RCC 7860 (cell line): ENCODE measurements at regions not wholly inside any gene's neighbourhood (a gene's known extent, or its start where the extent isn't known, plus 50 kb on each side); places are given as distances from the start of the nearest gene placed in this dataset.
"Not testable (repeated sequence)": the region's sequence is repeated elsewhere in the genome, so short reads cannot be mapped to it uniquely, and the experiment has no call there.

Experiments
- DNase-seq: peaks from one replicate; pipeline ENCODE4 v3.0.0-alpha.2; 2015; ENCODE audit warnings: low spot score
- FAIRE-seq: peaks from 2 replicates; lab custom pipeline; 2012; peaks lifted over from hg19 to GRCh38; lab: Jason Lieb, UNC

DNA sequence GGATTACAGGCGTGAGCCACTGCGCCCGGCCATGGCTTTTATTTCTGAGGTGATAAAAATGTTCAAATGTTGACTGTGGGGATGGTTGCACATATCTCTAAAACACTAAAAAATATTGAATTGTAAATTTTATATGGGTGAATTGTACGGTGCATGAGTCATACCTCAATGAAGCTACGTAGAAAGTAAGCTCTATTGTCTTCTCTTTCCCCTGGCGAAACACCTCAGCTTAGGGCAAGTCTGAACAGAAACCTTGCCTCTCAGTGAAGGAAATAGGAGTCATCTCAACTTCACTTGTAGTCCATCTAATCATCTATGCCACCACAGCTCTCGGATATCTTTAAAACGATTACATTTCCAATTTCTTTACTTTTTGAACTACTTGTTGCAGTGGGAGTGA, 238.2 kb downstream of the SPATA31A6 start:
- not testable (repeated sequence) for FAIRE-seq, DNase-seq

DNA sequence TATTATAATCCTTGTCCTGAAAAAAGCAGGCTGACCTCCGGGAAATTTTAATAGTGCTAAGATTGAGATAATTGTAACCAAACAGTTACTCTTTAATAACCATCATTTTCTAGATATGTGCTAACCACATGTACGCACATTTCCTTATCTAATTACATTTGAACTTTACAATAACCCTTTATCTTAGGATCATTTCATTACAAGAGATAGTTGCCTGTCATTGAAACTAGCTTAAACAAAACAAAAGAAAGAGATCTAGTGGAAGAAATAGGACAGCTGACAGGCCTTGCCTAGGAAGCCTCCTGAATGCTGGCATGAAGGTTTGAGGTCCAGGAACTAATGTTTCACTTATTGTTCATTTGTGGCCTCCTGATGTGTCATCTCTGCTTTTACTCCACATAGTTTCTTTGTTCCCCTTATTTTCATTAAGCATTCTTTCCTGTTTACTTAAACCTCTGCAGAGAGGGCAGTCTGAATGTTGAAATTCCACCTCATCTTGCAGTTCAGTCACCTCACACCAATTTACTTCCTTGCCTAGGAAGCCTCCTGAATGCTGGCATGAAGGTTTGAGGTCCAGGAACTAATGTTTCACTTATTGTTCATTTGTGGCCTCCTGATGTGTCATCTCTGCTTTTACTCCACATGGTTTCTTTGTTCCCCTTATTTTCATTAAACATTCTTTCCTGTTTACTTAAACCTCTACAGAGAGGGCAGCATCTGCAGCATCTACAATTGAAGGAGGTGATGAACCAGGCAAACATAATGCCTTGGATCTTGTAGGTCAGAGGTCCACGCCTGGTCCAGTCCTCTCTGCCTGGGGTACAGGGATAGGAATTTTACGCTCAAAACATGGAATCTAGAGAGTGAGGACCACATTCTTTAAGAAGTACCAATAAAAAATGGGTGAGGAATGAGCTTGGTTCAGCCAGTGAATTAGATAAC, 247.5 kb downstream of the SPATA31A6 start:
- peak; percentile 55 for DNase-seq
- FAIRE-seq, result not testable (repeated sequence)

DNA sequence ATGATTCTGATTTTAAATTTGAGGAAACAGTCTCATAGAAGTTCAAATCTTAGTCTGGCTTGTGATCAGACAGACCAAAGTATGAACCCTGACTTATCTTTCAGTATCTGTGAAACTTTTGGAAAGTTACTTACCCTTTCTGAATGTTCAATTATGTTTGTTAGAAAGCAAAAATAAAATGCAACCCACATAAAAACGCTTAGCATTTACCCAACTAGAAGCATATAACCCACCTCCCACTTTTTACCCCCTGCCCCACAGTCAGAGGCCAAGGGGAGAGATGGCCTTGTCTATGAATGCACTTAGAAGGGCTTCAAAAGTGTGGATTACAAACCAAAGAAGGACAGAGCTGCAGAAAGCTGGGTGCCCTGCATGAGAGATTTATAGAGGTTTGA, 248.2 kb downstream of the SPATA31A6 start:
- not testable (repeated sequence) for FAIRE-seq, DNase-seq

DNA sequence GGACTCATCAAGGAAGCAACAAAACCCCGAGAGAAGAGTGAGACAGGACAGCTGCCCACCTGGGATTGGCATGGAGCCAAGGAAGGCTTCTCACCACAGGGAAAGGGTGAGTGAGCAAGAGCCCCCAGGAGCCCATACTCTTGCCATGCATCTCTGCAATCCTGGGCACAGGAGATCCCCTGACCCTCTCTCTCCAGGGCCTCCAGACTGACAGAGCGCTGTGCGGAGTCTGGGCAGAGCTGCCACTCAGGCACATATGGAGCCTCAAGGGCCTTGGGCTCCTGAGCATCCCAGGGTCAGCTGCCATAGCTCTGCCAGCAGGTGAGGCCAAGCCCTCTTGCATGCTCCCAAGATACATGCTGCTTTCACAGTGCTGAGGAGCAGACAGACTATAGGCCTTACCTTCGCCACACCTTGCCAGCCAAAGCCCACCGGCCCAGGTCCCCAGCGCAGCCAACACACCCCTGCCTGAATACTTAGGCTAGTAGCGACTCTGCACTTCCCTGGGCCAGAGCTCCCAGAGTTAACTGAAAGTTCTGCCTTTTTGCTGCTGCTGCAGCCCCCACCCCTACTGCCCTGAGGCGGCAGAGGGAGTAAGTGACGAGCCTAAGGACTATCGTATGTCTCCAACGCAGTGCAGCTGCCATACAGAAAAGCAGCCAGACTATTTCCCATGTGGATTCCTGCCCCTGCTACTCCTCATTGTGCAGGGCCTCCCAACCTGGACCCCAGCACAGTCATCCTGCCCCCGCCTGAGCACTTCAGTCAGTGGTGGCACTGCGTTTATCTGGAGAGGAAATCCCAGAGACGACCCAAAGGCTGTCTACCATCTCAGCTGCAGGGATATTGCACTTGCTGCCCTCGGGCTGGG, 251.6 kb downstream of the SPATA31A6 start:
- not testable (repeated sequence) for DNase-seq, FAIRE-seq

DNA sequence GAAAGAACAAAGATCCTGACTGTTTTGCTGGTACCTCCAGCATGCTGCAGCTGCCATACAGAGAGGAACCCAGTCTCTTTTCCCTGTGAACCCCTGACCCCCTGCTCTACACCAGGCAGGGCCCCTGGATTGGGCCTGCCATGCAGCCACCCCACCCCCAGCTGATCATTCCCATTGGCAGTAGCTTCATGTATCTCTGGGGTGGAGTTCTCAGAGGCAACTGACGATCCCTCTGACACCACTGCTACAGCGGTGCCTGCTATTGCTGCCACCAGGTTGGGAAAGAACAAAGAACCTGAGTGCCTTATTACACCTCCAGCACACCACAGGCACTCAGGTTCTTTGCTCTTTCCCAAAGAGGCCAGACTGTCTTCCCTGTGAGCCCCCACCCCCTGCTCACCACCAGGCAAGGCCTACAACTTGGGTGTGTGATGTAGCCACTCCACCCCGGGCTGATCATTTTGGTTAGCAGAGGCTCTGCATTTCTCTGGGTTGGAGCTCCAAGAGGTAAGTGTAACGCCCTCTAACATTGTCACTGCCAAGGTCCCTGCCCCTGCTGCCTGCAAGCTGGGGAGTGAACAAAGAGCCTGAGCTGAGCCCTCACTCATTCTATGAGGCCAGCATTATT, 252.4 kb downstream of the SPATA31A6 start:
- FAIRE-seq, DNase-seq: not testable (repeated sequence)

DNA sequence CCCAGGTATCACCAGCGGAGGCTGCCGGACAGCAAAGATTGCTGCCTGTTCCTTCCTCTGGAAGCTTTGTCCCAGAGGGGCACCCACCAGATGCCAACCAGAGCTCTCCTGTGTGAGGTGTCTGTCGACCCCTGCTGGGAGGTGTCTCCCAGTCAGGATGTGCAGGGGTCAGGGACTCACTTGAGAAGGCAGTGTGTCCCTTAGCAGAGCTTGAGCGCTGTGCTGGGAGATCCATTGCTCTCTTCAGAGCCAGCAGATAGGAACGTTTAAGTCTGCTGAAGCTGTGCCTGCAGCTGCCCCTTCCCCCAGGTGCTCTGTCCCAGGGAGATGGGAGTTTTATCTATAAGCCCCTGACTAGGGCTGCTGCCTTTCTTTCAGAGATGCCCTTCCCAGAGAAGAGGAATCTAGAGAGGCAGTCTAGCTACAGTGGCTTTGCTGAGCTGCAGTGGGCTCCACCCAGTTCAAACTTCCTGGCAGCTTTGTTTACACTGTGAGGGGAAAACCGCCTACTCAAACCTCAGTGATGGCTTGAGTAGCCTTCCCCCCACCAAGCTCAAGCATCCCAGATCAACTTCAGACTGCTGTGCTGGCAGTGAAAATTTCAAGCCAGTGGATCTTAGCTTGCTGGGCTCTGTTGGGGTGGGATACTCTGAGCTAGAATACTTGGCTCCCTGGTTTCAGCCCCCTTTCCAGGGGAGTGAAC, 253.7 kb downstream of the SPATA31A6 start:
- DNase-seq, FAIRE-seq: not testable (repeated sequence)

DNA sequence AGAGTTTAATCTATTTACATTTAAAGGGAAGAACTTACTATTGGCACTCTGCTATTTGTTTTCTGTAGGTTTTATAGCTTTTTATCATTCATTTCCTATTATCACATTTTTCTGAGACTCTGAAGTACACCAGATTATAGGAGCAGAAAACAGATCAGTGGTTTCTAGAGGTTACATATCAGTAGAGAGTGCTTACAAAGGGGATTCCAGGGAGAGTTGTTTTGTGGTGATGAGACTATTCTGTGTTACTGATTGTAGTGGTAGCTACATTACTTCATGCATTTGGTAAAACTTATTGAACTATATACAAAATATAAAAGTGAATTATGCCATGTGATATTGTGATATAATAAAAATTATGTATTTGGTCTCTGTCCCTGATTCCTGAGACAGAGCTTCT, 259.2 kb downstream of the SPATA31A6 start:
- not testable (repeated sequence) for DNase-seq, FAIRE-seq

DNA sequence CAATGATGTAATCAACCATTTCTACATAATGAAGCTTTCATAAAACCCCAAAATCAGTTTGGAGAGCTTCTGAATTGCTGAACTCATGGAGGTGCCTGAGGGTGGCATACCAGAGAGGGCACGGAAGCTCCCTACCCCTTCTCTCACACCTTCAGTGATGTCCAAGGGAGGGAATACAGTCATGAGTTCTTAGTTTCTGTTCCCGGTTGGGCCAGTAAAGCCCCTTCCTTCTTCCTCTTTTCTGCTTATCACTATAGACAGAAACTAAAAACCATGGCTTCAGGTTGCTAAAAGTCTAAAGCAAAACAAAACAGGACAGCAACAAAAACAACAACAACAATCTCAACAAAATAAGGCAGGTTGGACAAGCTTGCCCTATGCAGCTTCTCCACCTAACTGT, 260.0 kb downstream of the SPATA31A6 start:
- FAIRE-seq, result not testable (repeated sequence)

DNA sequence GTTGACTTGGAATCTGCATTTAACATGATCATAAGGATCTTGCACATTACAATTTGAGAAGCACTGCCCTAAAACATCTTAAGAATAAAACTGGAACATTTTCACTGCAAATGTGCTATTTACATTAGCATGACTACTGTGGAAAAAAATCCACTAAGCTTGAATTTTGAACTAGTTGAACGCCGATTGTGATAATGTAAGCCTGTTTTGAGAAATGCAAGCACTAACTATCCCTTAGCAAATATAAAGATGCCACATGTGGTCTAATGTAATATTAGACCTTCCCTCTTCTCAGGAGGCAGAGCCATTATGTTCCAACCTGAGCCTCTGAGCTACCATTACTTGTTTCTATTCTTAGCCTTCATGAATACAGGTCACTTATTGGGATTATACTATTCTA, 278.0 kb downstream of the SPATA31A6 start:
- FAIRE-seq, result not testable (repeated sequence)

More for the DNA sequence above, 260.0 kb downstream of the SPATA31A6 start:
- DNase-seq, result not testable (repeated sequence)

DNA sequence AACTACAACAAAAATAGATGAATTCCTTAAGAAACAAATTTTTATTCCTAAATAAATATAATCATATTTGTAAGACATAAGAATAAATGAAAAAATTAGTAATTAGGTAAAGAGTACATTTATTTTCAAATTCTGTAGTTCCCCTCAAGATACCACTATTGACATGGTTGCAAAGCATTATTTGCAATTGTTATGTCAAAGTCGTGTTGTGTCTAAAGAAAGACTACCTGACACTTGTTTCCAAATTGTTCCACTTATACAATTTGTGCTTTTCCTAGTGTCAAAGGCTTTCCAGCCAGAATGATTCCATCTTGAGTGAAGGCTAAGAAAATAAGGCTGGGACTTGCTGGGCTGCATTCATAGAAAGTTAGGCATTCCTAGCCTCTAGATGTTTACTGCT, 278.4 kb downstream of the SPATA31A6 start:
- FAIRE-seq, DNase-seq: not testable (repeated sequence)

More for the DNA sequence above, 278.0 kb downstream of the SPATA31A6 start:
- DNase-seq, result not testable (repeated sequence)

DNA sequence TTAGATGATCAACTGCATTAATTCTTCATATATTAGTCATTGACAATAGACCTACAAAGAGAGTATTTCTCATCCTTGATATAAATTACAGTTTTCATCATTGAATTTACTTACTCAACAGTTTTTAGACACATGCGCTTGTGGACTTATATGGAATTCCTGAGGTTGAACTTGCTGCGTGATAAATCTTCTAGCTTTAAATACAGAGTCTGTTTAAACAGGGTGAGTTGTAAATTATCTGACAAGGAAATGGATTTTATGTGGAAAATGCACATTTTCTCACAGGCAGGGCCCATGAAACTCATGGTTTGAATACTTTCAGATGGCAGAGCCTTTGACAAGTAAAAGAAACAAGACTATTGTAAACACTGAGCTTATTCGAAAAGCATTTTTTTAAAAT, 280.5 kb downstream of the SPATA31A6 start:
- not testable (repeated sequence) for DNase-seq, FAIRE-seq

DNA sequence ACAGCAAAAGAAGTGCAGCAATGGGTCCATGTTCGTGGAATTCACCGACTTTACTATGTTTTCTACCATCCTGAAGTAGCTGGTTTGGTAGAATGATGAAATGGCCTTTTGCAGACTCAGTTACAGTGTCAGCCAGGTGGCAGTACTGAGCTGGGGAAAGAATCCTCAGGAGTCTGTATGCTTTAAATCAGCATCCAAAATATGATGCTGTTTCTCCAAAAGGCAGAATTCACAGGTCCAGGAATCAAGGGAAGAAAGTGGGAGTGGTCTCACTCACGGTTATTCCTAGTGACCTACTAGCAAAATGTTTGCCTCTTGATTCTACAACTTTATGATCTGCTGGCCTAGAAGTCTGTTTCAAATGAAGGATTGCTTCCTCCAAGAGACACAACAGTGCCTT, 287.1 kb downstream of the SPATA31A6 start:
- not testable (repeated sequence) for FAIRE-seq, DNase-seq

DNA sequence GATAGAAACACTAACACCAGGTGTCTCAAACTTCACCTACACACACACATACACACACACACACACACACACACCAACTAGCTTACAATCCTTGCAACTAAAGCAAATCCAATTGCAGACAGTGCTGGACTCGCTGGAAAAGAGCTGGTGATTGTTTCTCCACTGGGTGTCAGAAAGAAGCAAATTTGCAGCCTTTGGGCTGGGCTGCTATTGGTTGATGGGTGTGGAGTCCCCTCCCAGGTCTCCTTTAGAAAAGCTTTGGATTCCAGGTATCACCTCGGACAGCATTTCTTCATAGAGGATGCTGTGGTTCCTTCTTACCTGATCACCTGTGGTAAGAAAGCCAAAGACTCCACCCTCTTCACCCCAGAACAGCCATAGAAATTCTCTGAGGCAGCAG, 307.5 kb downstream of the SPATA31A6 start:
- not testable (repeated sequence) for DNase-seq, FAIRE-seq

DNA sequence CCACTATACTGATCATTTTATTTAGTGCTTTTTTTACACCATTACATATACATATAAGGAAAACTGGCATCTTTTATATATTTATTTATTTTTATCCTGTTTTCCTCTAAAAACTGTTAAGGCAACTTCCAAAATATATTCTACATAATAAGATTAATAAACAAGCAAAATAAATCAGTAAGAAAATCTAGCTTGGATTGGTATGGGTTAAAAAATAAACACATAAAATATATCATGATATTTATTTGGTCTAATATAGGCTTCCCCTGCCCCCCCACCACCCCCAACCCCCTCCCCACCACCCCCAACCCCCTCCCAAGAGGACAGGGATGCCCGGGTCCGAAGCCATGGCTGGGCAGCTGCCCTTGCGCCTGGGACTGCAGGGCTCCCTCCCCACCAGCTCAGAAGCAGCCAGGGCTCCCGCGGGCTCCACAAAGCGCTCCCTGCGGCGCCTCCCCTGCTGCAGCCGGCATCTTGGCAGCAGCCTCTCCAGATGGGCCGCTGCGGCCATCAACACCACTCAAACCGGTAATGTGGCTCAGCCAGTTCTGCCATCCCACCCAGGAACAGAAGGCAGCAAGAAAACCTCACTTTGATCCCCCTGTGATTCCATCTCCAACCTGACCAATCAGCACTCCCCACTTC, 319.3 kb downstream of the SPATA31A6 start:
- not testable (repeated sequence) for DNase-seq, FAIRE-seq

DNA sequence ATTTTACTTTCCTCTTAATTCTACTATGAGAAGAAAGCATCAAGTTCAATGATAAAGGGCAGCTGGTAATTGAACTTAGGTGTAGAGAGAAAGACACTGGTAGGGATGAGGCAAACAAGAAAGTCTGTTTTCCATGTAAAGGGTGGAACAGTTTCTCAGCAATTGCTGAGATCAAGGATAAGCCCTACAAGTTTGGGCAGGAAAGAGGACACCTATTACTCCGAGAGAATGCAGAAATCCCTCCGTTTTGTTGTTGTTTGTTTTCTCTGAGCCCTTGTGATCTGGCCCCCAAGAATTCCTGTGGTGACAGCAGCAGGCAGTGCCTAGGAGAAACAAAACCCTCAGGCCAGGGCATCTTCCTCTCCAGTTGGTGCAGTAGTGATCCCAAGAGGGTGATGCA, 324.7 kb downstream of the SPATA31A6 start:
- DNase-seq, FAIRE-seq: not testable (repeated sequence)

DNA sequence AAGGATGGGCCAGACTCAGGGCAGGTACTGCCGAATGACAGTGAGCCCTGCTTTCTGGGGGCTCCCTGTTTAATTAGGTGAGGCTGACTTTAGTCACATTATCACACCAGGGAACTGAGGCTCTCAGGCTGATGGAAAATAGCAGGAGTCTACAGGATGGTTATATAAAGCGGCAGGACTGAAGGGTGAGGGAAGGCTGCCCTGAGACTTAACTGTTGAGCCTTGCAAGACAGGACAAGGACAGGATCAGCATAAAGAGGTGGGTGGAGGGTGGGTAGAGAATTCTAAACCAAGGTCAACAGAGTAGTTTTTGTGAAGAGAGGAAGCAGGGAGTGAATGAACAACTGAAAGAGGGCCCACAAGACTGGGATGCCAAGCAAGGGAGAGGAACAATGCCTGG, 330.1 kb downstream of the SPATA31A6 start:
- FAIRE-seq, DNase-seq: not testable (repeated sequence)

DNA sequence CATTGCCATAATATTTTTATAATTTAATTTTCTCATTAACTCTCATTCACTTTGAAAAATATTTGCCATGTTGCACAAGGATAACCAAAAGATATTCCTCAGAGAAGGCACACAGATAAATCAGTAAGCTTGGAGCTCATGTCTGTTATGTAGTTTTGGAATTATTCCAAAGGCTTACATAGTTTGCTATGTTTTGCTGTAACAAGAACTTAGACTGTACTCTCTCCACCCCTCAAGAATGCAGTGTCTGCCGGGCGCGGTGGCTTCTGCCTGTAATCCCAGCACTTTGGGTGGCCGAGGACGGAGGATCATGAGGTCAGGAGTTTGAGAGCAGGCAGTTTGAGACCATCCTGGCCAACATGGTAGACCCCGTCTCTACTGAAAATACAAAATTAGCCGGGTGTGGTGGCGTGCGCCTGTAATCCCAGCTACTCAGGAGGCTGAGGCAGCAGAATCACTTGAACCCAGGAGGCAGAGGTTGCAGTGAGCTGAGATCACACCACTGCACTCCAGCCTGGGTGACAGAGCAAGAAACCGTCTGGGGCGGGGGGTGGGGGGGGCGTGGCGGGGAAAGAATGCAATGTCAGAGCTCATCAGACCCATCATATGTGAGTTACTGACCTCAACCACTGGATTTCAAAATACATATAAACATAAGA, 351.0 kb downstream of the SPATA31A6 start:
- not testable (repeated sequence) for FAIRE-seq, DNase-seq

DNA sequence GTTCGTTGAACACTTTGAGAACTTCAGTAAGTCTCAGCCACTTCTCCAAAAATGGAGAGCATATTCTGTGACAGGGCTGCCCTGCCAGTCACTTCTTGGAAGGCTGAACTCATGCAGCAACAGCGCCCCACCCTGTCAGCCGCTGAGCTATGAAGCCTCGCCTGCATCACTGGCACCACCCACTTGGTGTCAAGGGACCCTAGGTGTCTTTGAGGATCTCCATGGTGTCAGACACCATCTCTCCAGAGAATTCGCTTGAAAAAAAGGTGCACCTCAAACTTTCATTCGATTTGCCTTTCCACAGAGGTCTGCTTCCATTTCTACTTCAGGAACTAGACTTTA, 351.5 kb downstream of the SPATA31A6 start:
- FAIRE-seq, DNase-seq: not testable (repeated sequence)
